ENCODE measurements at regions not wholly inside any gene's neighbourhood (a gene's known extent, or its start where the extent isn't known, plus 50 kb on each side); places are given as distances from the start of the nearest gene placed in this dataset.

- no peak for TF ChIP-seq CTCF (IDR thresholded peaks at IDR 0.05; ENCODE audit: control extremely low read depth, extremely low read depth, low read depth, missing control alignments)
Observed at GRCh38 chr1:60271041-60271440, 197.5 kb upstream of the C1orf87 start.

GRCh38 chr1:60268451-60268850 lies 194.9 kb upstream of the C1orf87 start:
- no peak for TF ChIP-seq CTCF (IDR thresholded peaks at IDR 0.05; ENCODE audit: control extremely low read depth, extremely low read depth, low read depth, missing control alignments)
- CTCF ChIA-PET, result interaction anchor here (5.8 kb wide), 1 partner anchor 13 kb away, joined by 29 read pairs; no protein-coding TSS in a partner anchor
- no peak for DNase-seq (ENCODE audit: extremely low spot score)
- POLR2A ChIA-PET, result no interaction called here

More at GRCh38 chr1:60271041-60271440, 197.5 kb upstream of the C1orf87 start:
- ChIA-PET POLR2A (no interaction called here), CTCF (interaction anchor here (5.8 kb wide), 1 partner anchor 10 kb away, joined by 29 read pairs; no protein-coding TSS in a partner anchor)
- no peak for DNase-seq (ENCODE audit: extremely low spot score)

GRCh38 chr1:60265560-60266535 lies 192.3 kb upstream of the C1orf87 start:
- ChIA-PET POLR2A (no interaction called here), CTCF (no interaction called here)
- no peak for DNase-seq (ENCODE audit: extremely low spot score)
- TF ChIP-seq CTCF (IDR thresholded peaks at IDR 0.05; ENCODE audit: control extremely low read depth, extremely low read depth, low read depth, missing control alignments), result no peak

- ChIA-PET CTCF (no interaction called here), POLR2A (no interaction called here)
- no peak for DNase-seq (ENCODE audit: extremely low spot score)
- no peak for TF ChIP-seq CTCF (IDR thresholded peaks at IDR 0.05; ENCODE audit: control extremely low read depth, extremely low read depth, low read depth, missing control alignments)
Observed at GRCh38 chr1:60262701-60263100, 189.1 kb upstream of the C1orf87 start.

GRCh38 chr1:60257531-60257930 lies 184.0 kb upstream of the C1orf87 start:
- TF ChIP-seq CTCF (IDR thresholded peaks at IDR 0.05; ENCODE audit: control extremely low read depth, extremely low read depth, low read depth, missing control alignments), result no peak
- no peak for DNase-seq (ENCODE audit: extremely low spot score)
- ChIA-PET CTCF (no interaction called here), POLR2A (no interaction called here)

- CTCF ChIA-PET, result no interaction called here
- no peak for TF ChIP-seq CTCF (IDR thresholded peaks at IDR 0.05; ENCODE audit: control extremely low read depth, extremely low read depth, low read depth, missing control alignments)
- DNase-seq (ENCODE audit: extremely low spot score), result no peak
- POLR2A ChIA-PET, result no interaction called here
Observed at GRCh38 chr1:60255565-60255964, 182.0 kb upstream of the C1orf87 start.
